ENCODE measurements at regions not wholly inside any gene's neighbourhood (a gene's known extent, or its start where the extent isn't known, plus 50 kb on each side); places are given as distances from the start of the nearest gene placed in this dataset.
"Not testable (repeated sequence)": the region's sequence is repeated elsewhere in the genome, so short reads cannot be mapped to it uniquely, and the experiment has no call there.

DNA sequence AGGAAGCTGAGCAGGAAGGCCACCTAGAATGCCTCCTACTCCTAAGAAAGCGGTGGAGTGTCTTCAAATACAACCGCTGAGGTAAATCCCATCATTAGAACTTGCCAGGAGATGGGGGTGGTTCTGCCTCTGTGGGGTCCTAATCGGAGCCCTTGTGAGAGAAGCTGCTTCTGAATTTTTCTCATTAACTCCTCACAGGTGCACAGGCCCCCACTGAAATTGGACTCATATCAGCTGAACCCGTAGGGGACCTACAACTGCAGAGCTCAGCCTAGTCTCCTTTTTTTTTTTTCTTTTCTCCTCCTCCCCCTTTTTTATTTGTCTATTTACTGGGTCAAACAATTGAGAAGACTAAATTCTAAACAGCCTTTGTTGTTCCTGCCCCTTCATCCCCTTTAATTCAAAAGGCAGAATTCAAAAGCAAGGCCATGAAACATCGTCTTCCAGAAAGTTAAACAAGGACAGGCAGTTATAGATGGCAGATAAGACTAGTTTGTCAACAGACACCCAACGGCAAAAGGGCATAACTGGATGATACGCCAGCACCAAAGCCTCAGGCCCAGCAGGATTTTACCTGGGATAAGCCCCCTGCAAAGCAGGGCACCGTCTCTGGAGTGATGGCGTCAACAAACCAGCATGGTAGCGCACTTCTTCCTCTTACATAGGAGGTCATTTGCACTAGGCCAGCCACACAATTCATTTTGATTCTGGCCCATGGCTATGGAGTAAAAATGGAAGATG is 213.7 kb upstream of the HES1 start:
- DNase-seq (ENCODE audit: low read depth in 4 of 4, low spot score in 2 of 4), result no peak

DNA sequence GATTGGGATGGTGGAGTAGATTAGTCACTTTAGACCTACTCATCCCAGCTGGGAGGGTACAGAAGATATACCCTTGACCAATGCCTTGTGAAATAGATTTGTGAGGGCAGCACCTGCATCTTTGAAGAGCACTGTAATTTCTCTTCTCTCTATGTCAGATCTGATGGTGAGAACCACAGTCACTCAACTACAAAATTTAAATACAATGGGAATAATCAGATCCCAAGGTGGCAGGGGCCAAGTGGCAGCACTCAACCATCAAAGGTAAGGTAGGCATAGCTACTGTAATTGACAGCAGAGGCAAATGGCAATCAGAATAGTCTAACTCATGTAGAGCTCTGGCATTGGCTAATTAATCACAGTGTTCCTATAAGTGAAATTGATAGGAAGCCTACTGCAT is 212.0 kb upstream of the HES1 start:
- DNase-seq (ENCODE audit: low read depth in 4 of 4, low spot score in 2 of 4), result not testable (repeated sequence)

DNA sequence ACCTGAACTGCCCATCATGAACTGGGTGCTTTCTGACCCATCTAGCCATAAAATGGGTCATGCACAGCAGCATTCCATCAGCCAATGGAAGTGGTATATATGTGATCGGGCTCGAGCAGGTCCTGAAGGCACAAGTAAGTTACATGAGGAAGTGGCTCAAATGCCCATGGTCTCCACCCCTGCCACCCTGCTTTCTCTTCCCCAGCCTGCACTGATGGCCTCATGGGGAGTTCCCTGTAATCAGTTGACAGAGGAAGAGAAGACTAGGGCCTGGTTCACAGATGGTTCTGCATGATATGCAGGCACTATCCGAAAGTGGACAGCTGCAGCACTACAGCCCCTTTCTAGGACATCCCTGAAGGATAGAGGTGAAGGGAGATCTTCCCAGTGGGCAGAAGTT is 209.9 kb upstream of the HES1 start:
- not testable (repeated sequence) for DNase-seq (ENCODE audit: low read depth in 4 of 4, low spot score in 2 of 4)

DNA sequence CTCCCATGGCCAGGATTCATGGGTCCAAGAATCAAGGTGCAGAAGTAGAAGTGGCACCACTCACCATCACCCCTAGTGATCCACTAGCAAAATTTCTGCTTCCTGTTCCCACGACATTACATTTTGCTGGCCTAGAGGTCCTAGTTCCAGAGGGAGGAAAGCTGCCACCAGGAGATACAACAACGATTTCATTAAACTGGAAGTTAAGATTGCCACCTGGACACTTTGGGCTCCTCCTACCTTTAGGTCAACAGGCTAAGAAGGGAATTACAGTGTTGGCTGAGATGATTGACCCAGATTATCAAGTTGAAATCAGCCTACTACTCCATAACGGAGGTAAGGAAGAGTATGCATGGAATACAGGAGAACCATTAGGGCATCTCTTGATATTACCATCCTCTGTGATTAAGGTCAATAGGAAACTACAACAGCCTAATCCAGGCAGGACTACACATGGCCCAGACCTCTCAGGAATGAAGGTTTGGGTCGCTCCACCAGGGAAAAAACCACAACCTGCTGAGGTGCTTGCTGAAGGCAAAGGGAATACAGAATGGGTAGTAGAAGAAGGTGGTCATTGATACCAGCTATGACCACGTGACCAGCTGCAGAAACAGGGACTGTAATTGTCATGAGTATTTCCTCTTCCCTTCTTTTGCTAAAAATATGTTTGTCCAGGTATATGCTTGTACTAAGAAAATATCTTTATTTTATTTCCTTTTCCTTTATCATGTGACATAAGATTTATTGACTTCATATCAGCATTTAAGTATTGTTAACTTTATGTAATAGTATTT is 208.3 kb upstream of the HES1 start:
- not testable (repeated sequence) for DNase-seq (ENCODE audit: low read depth in 4 of 4, low spot score in 2 of 4)

DNA sequence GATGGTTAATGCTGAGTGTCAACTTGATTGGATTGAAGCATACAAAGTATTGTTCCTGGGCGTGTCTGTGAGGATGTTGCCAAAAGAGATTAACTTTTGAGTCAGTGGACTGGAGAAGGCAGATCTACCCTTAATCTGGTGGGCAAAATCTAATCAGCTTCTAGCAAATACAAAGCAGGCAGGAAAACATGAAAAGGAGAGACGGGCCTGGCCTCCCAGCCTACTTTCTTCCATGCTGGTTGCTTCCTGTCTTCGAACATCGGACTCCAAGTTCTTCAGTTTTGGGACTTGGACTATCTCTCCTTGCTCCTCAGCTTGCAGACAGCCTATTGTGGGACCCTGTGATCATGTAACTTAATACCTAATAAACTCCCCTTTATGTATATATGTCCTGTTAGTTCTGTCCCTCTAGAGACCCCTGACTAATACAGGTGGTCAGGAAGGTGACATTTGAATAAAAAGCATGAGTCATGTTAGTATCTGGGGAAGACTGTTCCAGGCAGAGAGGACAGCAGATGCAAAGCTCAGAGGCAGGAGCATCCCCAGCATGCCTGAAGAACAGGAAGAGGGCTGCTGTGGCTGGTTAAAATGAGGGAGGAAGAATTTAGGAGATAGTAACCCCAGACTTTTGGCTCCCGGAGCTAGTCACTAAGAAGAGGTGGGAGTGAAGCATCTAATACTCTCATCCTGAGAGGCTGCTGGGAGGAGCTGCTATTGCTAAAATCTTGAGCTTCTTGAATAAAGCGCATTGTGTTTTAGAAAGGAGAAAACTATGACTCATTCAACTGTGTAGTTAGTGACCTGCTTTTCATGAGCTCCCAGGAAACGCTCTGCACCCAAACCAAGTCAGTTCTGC is 207.4 kb upstream of the HES1 start:
- no peak for DNase-seq (ENCODE audit: low read depth in 4 of 4, low spot score in 2 of 4)

DNA sequence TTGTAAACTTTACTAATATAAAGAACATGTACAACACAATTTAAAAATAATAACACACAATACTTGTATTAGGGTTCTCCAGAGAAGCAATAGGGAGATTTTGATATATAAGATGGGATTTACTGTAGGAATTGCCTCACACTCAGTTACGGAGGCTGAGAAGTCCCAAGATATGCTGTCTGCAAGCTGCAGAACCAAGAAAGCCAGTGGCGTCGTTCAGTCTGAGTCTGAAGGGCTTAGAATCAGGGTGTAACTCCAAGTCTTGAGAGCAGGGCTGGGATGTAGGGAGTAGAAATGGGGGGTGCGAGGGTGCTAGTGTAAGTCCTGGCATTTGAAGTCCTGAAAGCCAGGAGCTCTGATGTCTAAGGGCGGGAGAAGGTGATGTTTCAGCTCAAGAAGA is 206.6 kb upstream of the HES1 start:
- DNase-seq (ENCODE audit: low read depth in 4 of 4, low spot score in 2 of 4), result no peak

DNA sequence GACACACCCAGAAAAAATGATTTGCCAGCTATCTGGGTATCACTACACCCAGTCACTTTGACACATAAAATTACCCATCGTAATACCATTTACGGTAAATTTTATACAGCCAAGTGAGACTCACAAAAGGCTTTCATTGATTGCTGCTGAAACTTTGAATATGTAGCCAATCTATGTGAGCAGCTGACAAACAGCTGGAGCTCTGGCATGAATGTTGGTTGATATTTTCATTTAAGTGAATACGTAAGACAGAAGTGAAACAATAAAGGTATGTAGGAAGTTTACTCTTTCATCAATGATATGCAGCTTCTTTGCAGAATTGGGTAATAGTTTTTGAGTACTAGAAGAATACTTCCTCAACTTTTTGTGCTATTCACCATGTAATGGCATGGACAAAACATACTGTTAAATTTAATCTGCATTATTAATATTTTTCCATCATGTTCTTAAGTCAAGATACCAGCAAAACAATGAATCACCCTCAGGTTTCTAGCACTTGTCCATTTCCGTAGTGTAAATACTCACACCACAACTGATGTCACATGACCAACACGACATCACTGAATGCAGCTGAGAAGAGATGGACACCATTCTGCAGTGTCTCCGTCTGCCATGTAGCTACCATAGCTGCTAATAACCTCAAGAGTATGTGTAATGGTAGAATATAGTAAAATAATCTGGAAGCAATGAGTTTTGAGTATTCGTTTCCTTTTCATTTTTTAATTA is 205.9 kb upstream of the HES1 start:
- DNase-seq (ENCODE audit: low read depth in 4 of 4, low spot score in 2 of 4), result no peak

DNA sequence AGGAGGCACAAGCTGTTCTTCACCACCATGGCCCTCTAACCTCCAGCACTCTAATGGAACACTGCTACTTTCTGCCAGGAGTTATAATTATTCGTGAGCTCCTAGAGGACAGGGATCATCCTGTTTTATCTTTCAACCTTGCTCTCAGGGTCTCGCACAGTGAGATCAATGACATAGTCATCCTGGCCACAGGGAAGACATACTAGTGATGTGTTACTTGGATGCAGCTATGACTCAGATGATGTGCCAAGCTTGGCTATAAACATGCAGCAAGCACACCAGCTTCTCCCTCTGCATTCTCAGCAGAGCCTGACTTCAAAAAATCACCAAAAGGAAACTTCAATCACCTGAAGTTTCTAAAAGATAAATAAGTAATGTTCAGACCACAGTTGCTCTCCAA is 203.8 kb upstream of the HES1 start:
- no peak for DNase-seq (ENCODE audit: low read depth in 4 of 4, low spot score in 2 of 4)

DNA sequence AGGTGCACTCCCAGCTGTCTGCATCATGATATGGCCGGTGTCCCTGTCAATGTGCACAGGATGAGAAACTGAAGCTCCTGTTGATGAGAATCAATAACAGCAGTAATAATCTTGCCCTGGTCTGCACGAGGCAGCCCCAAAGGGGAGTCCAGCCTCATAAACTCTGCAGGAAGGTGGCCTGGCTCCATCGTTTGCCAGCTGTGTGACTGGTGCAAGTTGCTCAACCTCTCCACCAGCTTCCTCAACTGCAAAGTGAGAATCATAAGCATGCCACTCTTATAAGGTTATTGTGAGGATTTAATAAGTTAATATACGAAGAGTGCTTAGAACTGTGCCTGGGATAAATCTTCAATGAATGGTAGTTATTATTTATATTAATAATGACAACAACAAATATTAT is 203.4 kb upstream of the HES1 start:
- DNase-seq (ENCODE audit: low read depth in 4 of 4, low spot score in 2 of 4), result no peak

DNA sequence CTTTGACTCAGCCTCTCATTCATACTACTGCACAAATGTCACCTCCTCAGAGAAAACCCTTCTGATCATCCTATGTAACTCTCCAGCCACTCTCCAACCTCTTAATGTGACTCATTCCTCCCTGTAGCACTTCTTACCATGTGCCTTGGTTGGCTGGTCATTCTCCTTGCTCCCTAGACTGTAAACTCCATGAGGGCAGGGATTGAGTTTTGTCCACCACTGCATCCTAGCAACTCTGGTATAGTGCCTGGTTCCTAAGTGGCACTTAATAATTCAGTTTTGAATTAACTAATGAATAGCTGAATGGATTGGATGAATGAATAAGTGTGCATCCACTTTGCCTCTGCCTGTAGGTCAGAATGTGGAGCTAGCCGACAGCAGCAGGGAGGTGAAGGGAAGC is 202.5 kb upstream of the HES1 start:
- DNase-seq (ENCODE audit: low read depth in 4 of 4, low spot score in 2 of 4), result no peak

DNA sequence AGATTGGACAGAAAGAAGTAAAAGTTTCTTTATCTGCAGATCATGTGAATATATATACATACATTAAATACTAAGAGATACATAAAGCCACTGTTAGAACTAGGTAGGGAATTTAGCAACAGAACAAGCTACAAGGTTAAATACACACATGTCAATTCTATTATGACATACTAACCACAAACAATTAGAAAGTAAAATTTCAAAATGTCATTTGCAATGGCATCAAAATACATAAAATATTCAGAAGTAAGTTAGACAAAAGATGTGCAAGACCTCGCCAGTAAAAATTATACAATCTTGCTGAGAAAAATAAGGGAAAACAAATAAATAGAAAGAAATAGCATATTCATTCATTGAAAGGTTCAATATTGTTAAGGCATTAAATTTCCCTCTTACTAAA is 200.0 kb upstream of the HES1 start:
- DNase-seq (ENCODE audit: low read depth in 4 of 4, low spot score in 2 of 4), result no peak

DNA sequence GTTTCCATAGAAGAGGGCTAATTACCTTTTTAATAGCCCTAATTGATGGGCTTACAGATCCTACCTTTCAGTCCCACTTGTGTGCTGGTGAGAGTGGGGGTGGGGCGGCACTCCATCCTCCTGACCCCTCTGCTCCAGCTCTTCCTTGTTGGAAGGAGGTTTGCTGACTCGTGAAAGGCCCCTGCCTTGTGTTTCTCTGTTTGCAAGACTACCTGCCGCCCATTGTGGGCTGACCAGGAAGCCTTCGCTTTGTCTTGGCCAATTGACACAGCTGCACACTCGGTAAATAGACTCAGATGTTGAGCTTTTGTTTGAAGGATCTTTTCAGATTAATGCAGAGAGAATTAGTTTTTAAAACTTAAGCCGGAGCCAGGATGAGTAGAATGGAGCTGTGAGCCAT is 197.3 kb upstream of the HES1 start:
- no peak for DNase-seq (ENCODE audit: low read depth in 4 of 4, low spot score in 2 of 4)

DNA sequence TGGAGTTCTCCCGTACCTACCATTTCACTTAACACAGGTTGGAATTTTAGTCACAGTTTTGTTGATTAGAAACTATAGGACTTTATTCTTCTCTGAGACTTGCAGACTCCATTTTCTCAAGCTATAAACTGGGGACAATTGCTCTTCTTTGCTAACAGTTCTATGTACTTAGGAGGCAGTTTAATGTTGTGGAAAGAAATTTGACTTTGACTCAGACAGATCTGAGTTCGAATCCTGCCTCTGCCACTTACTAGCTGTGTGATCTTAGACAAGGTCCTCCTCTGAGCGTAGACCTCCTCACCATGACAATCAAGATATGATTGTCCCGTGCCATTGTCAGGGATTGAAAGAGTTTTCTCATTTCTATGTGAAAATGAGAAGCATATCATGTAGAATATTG is 196.4 kb upstream of the HES1 start:
- DNase-seq (ENCODE audit: low read depth in 4 of 4, low spot score in 2 of 4), result no peak

DNA sequence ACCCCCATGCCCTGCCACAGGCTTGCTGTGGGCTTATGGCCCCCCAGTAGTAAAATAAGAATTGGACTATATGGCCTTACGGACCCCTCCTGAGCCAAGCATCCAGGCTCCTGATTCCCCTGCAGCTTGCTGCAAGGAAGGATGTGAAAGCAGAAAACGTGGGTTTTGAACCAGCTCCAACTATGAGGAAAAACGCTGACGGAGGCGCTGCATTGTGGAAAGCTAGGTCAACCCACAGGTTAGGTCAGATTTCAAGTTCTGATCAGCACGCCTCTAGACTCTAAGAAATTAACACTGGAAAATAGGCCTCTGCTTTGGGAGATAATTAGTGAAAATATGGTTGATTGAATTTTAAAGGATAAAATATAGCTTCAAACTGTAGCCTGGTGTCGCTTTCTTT is 195.4 kb upstream of the HES1 start:
- DNase-seq (ENCODE audit: low read depth in 4 of 4, low spot score in 2 of 4), result no peak

DNA sequence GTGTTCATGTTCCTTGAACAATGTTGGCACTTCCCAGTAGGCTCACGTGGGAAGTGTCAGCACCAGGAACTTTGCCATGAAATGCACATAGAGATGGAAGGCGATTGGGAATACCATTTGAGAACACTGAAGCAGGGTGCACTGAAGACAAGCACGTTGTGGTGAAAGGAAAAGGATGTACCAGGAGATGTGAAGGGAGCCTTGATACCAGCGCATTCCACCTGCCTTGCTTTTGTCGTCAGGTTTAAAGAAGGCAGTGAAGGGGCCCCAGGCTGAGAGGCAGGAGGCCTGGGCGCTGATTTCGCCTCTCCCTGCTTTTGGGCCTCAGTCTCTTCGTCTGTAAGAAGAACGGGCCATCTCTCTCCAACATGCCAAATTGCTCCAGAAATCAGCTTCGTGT is 194.5 kb upstream of the HES1 start:
- no peak for DNase-seq (ENCODE audit: low read depth in 4 of 4, low spot score in 2 of 4)

DNA sequence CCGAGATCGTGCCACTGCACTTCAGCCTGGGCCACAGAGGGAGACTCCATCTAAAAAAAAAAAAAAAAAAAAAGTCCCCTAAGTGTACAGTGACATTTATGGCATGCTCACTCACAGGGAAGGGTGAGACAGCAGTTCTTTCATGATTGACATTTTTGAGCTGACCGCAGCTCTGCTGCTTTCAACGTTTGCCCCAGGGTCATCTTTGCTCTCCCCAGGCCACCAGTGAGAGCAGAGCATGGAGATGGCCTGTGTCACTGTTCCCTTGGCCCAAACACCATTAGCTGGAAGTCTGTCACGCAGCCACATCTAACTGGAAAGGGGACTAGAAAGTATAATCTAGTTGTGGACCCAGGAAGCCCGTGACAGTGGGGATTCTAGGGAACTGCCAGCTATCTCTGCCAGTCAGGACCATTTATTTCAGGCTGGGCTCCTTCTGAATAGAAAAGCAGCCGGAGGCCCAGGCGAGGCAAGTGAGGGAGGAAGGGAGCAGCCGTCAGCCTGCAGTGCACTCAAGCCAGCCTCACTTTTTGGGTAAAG is 193.4 kb upstream of the HES1 start:
- DNase-seq (ENCODE audit: low read depth in 4 of 4, low spot score in 2 of 4), result no peak

DNA sequence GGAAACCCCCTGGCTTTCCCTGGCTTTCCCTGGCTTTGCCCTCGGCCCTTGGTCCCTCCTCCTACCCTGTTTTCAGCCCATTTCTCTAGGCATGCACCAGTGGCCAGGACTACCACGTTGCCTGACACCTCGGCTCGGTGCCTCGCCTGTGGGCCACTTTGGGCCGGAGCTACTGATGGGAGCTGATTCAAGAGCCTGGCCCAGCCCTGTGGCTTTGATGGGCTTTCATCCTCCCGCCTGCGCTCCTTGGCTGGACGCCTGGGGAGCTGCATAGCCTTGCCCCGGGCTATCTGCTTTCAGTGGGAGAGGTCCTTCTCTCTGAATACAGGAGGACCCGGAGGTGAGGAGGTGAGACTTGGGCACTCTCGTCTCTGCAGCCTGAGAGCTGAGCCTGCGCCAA is 192.7 kb upstream of the HES1 start:
- no peak for DNase-seq (ENCODE audit: low read depth in 4 of 4, low spot score in 2 of 4)

DNA sequence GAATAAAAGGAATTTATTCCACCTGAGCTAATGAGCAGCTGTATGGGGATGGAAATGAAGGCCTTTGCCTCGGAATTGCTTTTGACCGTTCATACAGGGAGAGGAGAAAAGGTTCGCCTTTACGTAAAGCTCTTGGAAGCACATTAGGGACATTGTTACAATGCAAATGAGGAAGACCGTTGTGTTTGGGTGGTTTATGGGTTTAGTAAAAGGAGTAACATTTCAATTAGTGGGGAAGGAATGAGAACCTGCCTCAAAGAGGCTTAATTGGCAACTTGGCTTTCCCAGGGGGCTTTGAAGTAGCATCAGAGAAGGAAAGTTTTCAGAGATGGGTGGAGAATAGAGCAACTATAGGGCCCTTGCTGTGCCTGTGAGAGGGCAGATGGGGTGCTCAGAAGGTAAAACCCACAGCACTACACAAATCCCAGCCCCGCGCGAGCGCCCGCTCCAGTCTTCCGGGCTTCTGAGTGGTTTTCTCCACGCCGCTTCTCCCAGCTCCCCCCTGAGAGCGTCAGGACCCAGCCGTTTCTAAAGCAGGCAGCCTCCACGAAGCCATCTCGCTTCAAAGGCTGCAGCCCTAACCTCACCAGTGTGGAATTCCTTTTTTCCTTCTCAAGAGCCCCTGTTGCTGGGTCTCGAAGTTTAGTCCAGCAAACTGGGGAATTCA is 192.0 kb upstream of the HES1 start:
- no peak for DNase-seq (ENCODE audit: low read depth in 4 of 4, low spot score in 2 of 4)

DNA sequence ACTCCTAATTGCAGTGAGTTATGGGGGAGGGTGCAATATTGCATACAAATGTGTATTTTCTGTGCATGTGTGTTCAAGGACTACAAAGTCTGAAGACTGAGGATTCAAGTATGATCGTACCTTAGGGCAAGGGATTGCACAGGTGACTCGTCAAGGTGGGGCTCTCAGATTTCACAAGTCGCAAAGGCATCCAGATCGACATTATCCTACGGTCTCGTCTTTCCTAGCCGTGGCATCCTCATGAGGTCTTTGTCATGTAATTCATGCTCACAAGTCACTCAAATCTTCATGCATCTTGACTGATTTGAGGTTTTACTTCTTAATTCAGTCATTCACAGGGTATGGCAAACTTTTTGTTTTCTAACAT is 191.4 kb upstream of the HES1 start:
- DNase-seq (ENCODE audit: low read depth in 4 of 4, low spot score in 2 of 4), result no peak

DNA sequence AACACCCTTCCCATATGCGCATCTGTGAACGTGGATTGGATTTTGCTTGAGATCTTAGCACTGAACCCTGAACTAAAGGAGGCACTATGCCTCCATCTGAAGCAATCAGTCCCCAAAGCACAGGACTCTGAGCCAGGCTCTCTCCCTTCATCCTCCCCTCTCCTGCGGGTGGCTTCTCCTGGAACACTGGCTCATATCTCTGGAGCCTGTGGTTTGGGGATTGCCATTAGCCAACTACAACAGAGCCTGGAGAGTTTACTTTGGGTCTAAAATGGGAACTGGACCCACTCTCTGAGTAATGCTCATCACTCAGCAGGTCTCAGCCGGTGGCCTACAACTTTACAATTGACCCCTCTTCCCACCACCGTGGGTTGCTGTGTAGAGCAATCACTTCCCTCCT is 190.8 kb upstream of the HES1 start:
- DNase-seq (ENCODE audit: low read depth in 4 of 4, low spot score in 2 of 4), result no peak

All from left renal cortex interstitium (tissue), 4 donors.